ENCODE measurements at regions not wholly inside any gene's neighbourhood (a gene's known extent, or its start where the extent isn't known, plus 50 kb on each side); places are given as distances from the start of the nearest gene placed in this dataset.

GRCh38 chr1:184226100-184226487 lies 160.7 kb upstream of the C1orf21 start:
- no peak for TF ChIP-seq CTCF (IDR thresholded peaks at IDR 0.05)
- H3K4me3 ChIP-seq, result no peak overlapping the region
- H3K9me3 ChIP-seq, result no peaks in the 10 kb centered on the region
- H3K36me3 ChIP-seq, result no peaks in the 10 kb centered on the region
- peaks cover 0 to 8% (median 0%) of the 10 kb centered on the region in 4 donors for H3K4me1 ChIP-seq
- H3K27ac ChIP-seq, result no peak overlapping the region
- H3K27me3 ChIP-seq, result no peaks in the 10 kb centered on the region
- intact Hi-C loops (cut with DNase I; ENCODE audit: low total_unique reads), result loop anchor here (10.0 kb wide), 2 partner anchors 141 to 439 kb away; no protein-coding TSS in a partner anchor
- DNase-seq, result no peak

- H3K4me3 ChIP-seq, result no peak overlapping the region
- H3K36me3 ChIP-seq, result no peaks in the 10 kb centered on the region
- no peak for TF ChIP-seq CTCF (IDR thresholded peaks at IDR 0.05)
- no peaks in the 10 kb centered on the region for H3K4me1 ChIP-seq
- no peaks in the 10 kb centered on the region for H3K27me3 ChIP-seq
- no peak overlapping the region for H3K27ac ChIP-seq
- no peak for DNase-seq
- intact Hi-C loops (cut with DNase I; ENCODE audit: low total_unique reads), result loop anchor here (10.0 kb wide), 2 partner anchors 144 to 436 kb away; no protein-coding TSS in a partner anchor
- H3K9me3 ChIP-seq, result no peaks in the 10 kb centered on the region
Observed at GRCh38 chr1:184228558-184228957, 158.3 kb upstream of the C1orf21 start.

GRCh38 chr1:184237588-184237987 lies 149.2 kb upstream of the C1orf21 start:
- Histone ChIP-seq H3K4me1 (no peaks in the 10 kb centered on the region), H3K36me3 (no peaks in the 10 kb centered on the region), H3K27me3 (no peaks in the 10 kb centered on the region), H3K4me3 (no peak overlapping the region), H3K9me3 (no peaks in the 10 kb centered on the region), H3K27ac (no peak overlapping the region)
- intact Hi-C loops (cut with DNase I; ENCODE audit: low total_unique reads), result no loop called here
- DNase-seq, result no peak
- no peak for TF ChIP-seq CTCF (IDR thresholded peaks at IDR 0.05)

GRCh38 chr1:184241446-184241845 lies 145.4 kb upstream of the C1orf21 start:
- no peaks in the 10 kb centered on the region for H3K4me1 ChIP-seq
- H3K27ac ChIP-seq, result no peak overlapping the region
- H3K27me3 ChIP-seq, result no peaks in the 10 kb centered on the region
- no peak for DNase-seq
- no peaks in the 10 kb centered on the region for H3K9me3 ChIP-seq
- intact Hi-C loops (cut with DNase I; ENCODE audit: low total_unique reads), result no loop called here
- H3K36me3 ChIP-seq, result no peaks in the 10 kb centered on the region
- TF ChIP-seq CTCF (IDR thresholded peaks at IDR 0.05), result no peak
- no peak overlapping the region for H3K4me3 ChIP-seq

- Histone ChIP-seq H3K4me3 (no peak overlapping the region), H3K36me3 (no peaks in the 10 kb centered on the region), H3K9me3 (no peaks in the 10 kb centered on the region), H3K27me3 (no peaks in the 10 kb centered on the region), H3K27ac (no peak overlapping the region), H3K4me1 (no peaks in the 10 kb centered on the region)
- intact Hi-C loops (cut with DNase I; ENCODE audit: low total_unique reads), result no loop called here
- no peak for TF ChIP-seq CTCF (IDR thresholded peaks at IDR 0.05)
- no peak for DNase-seq
Observed at GRCh38 chr1:184242507-184242943, 144.3 kb upstream of the C1orf21 start.

- Histone ChIP-seq H3K4me3 (no peak overlapping the region), H3K27me3 (no peaks in the 10 kb centered on the region), H3K36me3 (no peaks in the 10 kb centered on the region), H3K27ac (no peak overlapping the region), H3K9me3 (no peaks in the 10 kb centered on the region), H3K4me1 (no peaks in the 10 kb centered on the region)
- no peak for TF ChIP-seq CTCF (IDR thresholded peaks at IDR 0.05)
- intact Hi-C loops (cut with DNase I; ENCODE audit: low total_unique reads), result no loop called here
- DNase-seq, result no peak
Observed at GRCh38 chr1:184244962-184245361, 141.9 kb upstream of the C1orf21 start.
